ENCODE measurements at regions not wholly inside any gene's neighbourhood (a gene's known extent, or its start where the extent isn't known, plus 50 kb on each side); places are given as distances from the start of the nearest gene placed in this dataset.

GRCh38 chr2:41772697-41773096, 275.1 kb upstream of the PKDCC start:
- 89 to 94% methylated on average over 4 of the region's 4 CpGs for WGBS, 2 donors
- intact Hi-C loops (cut with DNase I; ENCODE audit: low total_unique reads): no loop called here
- TF ChIP-seq CTCF (IDR thresholded peaks at IDR 0.05) (no peak), POLR2A (IDR thresholded peaks at IDR 0.05) (no peak)
- DNase-seq (ENCODE audit: low spot score in 2 of 2): no peak
- no peak overlapping the region for H3K4me3 ChIP-seq (ENCODE audit: low read depth, poor library complexity, severe bottlenecking)

- no peak for TF ChIP-seq POLR2A (IDR thresholded peaks at IDR 0.05)
- TF ChIP-seq CTCF (IDR thresholded peaks at IDR 0.05): no peak
- intact Hi-C loops (cut with DNase I; ENCODE audit: low total_unique reads): no loop called here
- no peak overlapping the region for H3K4me3 ChIP-seq (ENCODE audit: low read depth, poor library complexity, severe bottlenecking)
- WGBS, 2 donors: 62 to 64% methylated on average over 3 of the region's 3 CpGs
- no peak for DNase-seq (ENCODE audit: low spot score in 2 of 2)
Observed at GRCh38 chr2:41774011-41774605, 273.7 kb upstream of the PKDCC start.

GRCh38 chr2:41775366-41776025, 272.3 kb upstream of the PKDCC start:
- WGBS, 2 donors: 76 to 80% methylated on average over 4 of the region's 4 CpGs
- intact Hi-C loops (cut with DNase I; ENCODE audit: low total_unique reads): no loop called here
- H3K4me3 ChIP-seq (ENCODE audit: low read depth, poor library complexity, severe bottlenecking): no peak overlapping the region
- DNase-seq (ENCODE audit: low spot score in 2 of 2): no peak
- no peak for TF ChIP-seq CTCF (IDR thresholded peaks at IDR 0.05)
- no peak for TF ChIP-seq POLR2A (IDR thresholded peaks at IDR 0.05)

DNA sequence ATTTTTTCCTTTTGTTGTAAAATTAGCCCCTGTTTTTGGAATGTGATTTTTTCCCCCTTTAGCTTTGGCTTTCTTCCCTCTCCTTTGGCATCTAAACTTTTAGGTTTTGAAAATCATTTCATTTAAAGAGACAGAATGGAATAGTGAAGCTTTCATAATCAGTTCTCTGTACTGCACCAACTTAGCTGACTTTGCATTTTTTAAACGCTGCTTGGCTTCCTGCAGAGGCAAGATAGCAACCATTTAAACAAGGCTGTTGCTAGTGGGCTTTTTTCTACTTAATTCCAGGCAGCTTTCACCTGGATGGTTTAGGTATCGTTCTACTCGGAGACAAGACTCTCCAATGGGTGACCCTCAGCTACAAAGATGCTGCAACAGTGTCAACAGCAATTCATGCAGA, 267.9 kb upstream of the PKDCC start:
- no peak for DNase-seq (ENCODE audit: low spot score in 2 of 2)
- H3K4me3 ChIP-seq (ENCODE audit: low read depth, poor library complexity, severe bottlenecking): no peak overlapping the region
- intact Hi-C loops (cut with DNase I; ENCODE audit: low total_unique reads): loop anchor here (10.0 kb wide), 1 partner anchor 1865 kb away; no protein-coding TSS in a partner anchor
- no peak for TF ChIP-seq CTCF (IDR thresholded peaks at IDR 0.05)
- no peak for TF ChIP-seq POLR2A (IDR thresholded peaks at IDR 0.05)
- WGBS, 2 donors: 47 to 50% methylated on average over 3 of the region's 3 CpGs

- 35 to 38% methylated on average over 6 of the region's 6 CpGs for WGBS, 2 donors
- no peak overlapping the region for H3K4me3 ChIP-seq (ENCODE audit: low read depth, poor library complexity, severe bottlenecking)
- TF ChIP-seq CTCF (IDR thresholded peaks at IDR 0.05): no peak
- no peak for TF ChIP-seq POLR2A (IDR thresholded peaks at IDR 0.05)
- DNase-seq (ENCODE audit: low spot score in 2 of 2): no peak
- intact Hi-C loops (cut with DNase I; ENCODE audit: low total_unique reads): loop anchor here (10.0 kb wide), 1 partner anchor 1868 kb away; no protein-coding TSS in a partner anchor
Observed at GRCh38 chr2:41782306-41783158, 265.3 kb upstream of the PKDCC start.
